ENCODE measurements at regions not wholly inside any gene's neighbourhood (a gene's known extent, or its start where the extent isn't known, plus 50 kb on each side); places are given as distances from the start of the nearest gene placed in this dataset.

DNA sequence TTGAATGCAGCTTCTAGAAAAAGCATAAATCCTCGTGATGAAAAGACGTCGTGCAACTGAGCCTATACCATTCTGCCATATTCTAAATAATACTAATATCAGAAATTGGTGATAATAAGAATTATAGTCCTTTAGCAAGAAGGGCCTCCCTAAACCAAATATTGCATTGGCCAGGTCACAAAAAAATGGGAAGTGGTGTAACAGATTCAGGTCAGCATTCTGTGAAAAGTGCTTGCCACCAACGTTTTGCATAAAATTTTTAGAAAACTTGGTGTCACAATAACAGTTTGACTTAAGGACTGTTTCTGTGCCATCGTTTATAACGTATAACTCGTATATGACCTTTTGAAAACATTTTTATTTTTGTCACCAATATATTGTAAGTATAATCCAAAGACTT lies 603.6 kb downstream of the CPS1 start:
- no peak overlapping the region for H2BK20ac ChIP-seq (ENCODE audit: low read length)
- H3K4me3 ChIP-seq (ENCODE audit: extremely low read depth in 1 of 4, insufficient read depth in 2 of 4, low read depth in 3 of 4, low read length in 4 of 4) = no peak overlapping the region
- H3K23ac ChIP-seq (ENCODE audit: insufficient read length) = no peak overlapping the region
- no peaks in the 10 kb centered on the region for H3K36me3 ChIP-seq (ENCODE audit: control insufficient read depth in 2 of 4, insufficient read depth in 4 of 4, low read length in 3 of 4)
- WGBS, 2 experiments (ENCODE audit: extremely low coverage in 1 of 2, insufficient coverage in 1 of 2, insufficient read length in 1 of 2, insufficient replicate concordance in 2 of 2, low coverage in 1 of 2, low lambda C conversion rate in 2 of 2, missing lambda C conversion rate in 1 of 2) = 92% methylated on average over 7 of the region's 7 CpGs; no CpG with 5 or more reads in 1 of the 2 experiments
- no peak overlapping the region for H4K5ac ChIP-seq (ENCODE audit: insufficient read length, low read depth, low read length)
- ChIA-PET CTCF (ENCODE audit: partially characterized antibody) (no interaction called here), POLR2A (ENCODE audit: partially characterized antibody) (no interaction called here)
- peaks cover 0 to 1% (median 0%) of the 10 kb centered on the region in 4 experiments; a peak in 1 of 7 replicates for H3K27me3 ChIP-seq (replicated peaks in 1 of 4; ENCODE audit: control insufficient read depth in 3 of 4, extremely low read depth in 1 of 4, insufficient read depth in 3 of 4, low read length in 3 of 4)
- no peaks in the 10 kb centered on the region for H4K20me1 ChIP-seq (replicated peaks in 1 of 2; ENCODE audit: control insufficient read depth in 1 of 2, insufficient read depth in 2 of 2, low read length in 2 of 2)
- H3K4me2 ChIP-seq (ENCODE audit: insufficient read depth in 1 of 2, low read depth in 2 of 2, low read length in 2 of 2) = no peak overlapping the region
- no peaks in the 10 kb centered on the region for H3K79me1 ChIP-seq (ENCODE audit: low read depth, low read length)
- H4K8ac ChIP-seq (ENCODE audit: extremely low read depth, insufficient read depth, low read length) = no peak overlapping the region
- no peak overlapping the region for H2AFZ ChIP-seq (ENCODE audit: low read length)
- no peak overlapping the region for H2BK15ac ChIP-seq (ENCODE audit: low read length)
- no peak overlapping the region for H2BK120ac ChIP-seq (replicated peaks; ENCODE audit: low read depth, low read length)
- no peak overlapping the region for H2BK12ac ChIP-seq (ENCODE audit: low read depth, low read length)
- no peak overlapping the region for H3K56ac ChIP-seq (replicated peaks; ENCODE audit: insufficient read length, low read depth, low read length)
- FAIRE-seq (no peak), DNase-seq (ENCODE audit: low read depth in 1 of 2, low spot score in 2 of 2) (no peak)
- no peaks in the 10 kb centered on the region for H3K9me3 ChIP-seq (ENCODE audit: insufficient read depth in 2 of 2, low read depth in 1 of 2, low read length in 1 of 2)
- no peak overlapping the region for H2AK5ac ChIP-seq (ENCODE audit: low read depth, low read length)
- no peak overlapping the region for H3K14ac ChIP-seq (ENCODE audit: insufficient read length)
- H3K9ac ChIP-seq (replicated peaks in 1 of 4; ENCODE audit: extremely low read depth in 1 of 4, low read depth in 3 of 4, low read length in 3 of 4) = no peak overlapping the region
- no peak overlapping the region for H3K27ac ChIP-seq (ENCODE audit: low read depth, low read length)
- H2BK5ac ChIP-seq (ENCODE audit: low read depth, low read length) = no peak overlapping the region
- no peak overlapping the region for H3K4ac ChIP-seq (replicated peaks; ENCODE audit: insufficient read length, low read depth, low read length)
- no peaks in the 10 kb centered on the region for H3K4me1 ChIP-seq (replicated peaks in 1 of 4; ENCODE audit: control insufficient read depth in 3 of 4, insufficient read depth in 4 of 4, low read length in 3 of 4)
- no peak overlapping the region for H4K91ac ChIP-seq (replicated peaks; ENCODE audit: insufficient read length, low read length)
- no peak overlapping the region for H3K18ac ChIP-seq (ENCODE audit: extremely low read depth, low read length)
- no peaks in the 10 kb centered on the region for H3K23me2 ChIP-seq (ENCODE audit: low read depth, low read length)
- no peaks in the 10 kb centered on the region for H3K79me2 ChIP-seq (ENCODE audit: control insufficient read depth in 1 of 2, insufficient read depth in 2 of 2, low read length in 2 of 2)
- TF ChIP-seq CHD2 (IDR thresholded peaks at IDR 0.05; ENCODE audit: low read length) (no peak), CREB1 (IDR thresholded peaks at IDR 0.05) (no peak), TAF7 (optimal IDR thresholded peaks at IDR 0.05; ENCODE audit: borderline replicate concordance, low read depth, low read length) (no peak), TBP (IDR thresholded peaks at IDR 0.05; ENCODE audit: low read depth, low read length) (no peak), SIX5 (IDR thresholded peaks at IDR 0.05; ENCODE audit: low read depth, low read length) (no peak), KDM4A (IDR thresholded peaks at IDR 0.05; ENCODE audit: low read depth, low read length, severe bottlenecking) (no peak), PHF8 (conservative IDR thresholded peaks at IDR 0.05; ENCODE audit: low read depth, low read length) (no peak), GTF2F1 (IDR thresholded peaks at IDR 0.05; ENCODE audit: borderline replicate concordance, low read depth, low read length) (no peak), RBBP5 (IDR thresholded peaks at IDR 0.05; ENCODE audit: borderline replicate concordance, low read depth, low read length) (no peak), GABPA (IDR thresholded peaks at IDR 0.05; ENCODE audit: borderline replicate concordance, insufficient read depth, low read length) (no peak), SP1 (IDR thresholded peaks at IDR 0.05; ENCODE audit: low read depth, low read length) (no peak), SAP30 (IDR thresholded peaks at IDR 0.05; ENCODE audit: insufficient read depth, insufficient replicate concordance, low read length) (no peak)
- TF ChIP-seq, protein P1, sequence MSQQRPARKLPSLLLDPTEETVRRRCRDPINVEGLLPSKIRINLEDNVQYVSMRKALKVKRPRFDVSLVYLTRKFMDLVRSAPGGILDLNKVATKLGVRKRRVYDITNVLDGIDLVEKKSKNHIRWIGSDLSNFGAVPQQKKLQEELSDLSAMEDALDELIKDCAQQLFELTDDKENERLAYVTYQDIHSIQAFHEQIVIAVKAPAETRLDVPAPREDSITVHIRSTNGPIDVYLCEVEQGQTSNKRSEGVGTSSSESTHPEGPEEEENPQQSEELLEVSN (IDR thresholded peaks at IDR 0.05) = no peak
